ENCODE measurements at regions not wholly inside any gene's neighbourhood (a gene's known extent, or its start where the extent isn't known, plus 50 kb on each side); places are given as distances from the start of the nearest gene placed in this dataset.

GRCh38 chr2:145538661-145539350, 1018.9 kb upstream of the ZEB2 start:
- intact Hi-C loops (cut with micrococcal nuclease; ENCODE audit: unreplicated experiment): no loop called here
- DNase-seq: no peak
- CTCF ChIA-PET: no interaction called here

DNA sequence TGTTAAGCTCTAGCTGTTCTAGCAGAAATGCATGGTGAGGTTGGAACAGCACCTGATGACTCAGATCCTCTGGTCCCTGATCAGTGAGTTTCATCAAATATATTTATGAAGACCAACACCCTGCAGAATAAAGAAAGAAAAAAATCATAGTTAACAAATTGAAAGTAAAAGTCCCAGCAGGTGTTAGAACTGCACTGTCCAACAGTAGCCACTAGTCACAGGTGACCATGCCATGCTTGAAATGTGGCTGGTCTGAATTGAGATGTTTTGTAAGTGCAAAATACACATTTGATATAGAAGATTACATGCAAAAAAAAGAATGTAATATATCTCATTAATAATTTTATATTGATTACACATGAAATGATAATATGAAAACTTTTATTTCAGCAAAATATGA, 1010.7 kb upstream of the ZEB2 start:
- CTCF ChIA-PET: no interaction called here
- BruUV-seq (replicated peaks): no TSS peak
- H3K9me2 ChIP-seq (ENCODE audit: insufficient read depth): no peaks in the 10 kb centered on the region
- no peaks in the 10 kb centered on the region for H3K4me1 ChIP-seq (replicated peaks; ENCODE audit: insufficient read depth)
- intact Hi-C loops (cut with micrococcal nuclease; ENCODE audit: unreplicated experiment): no loop called here
- H4K20me1 ChIP-seq (ENCODE audit: insufficient read depth): no peaks in the 10 kb centered on the region
- H3K27ac ChIP-seq: no peak overlapping the region
- DNase-seq: no peak
- TF ChIP-seq EZH2 (IDR thresholded peaks at IDR 0.05; ENCODE audit: low read depth): no peak
- TF ChIP-seq, protein P1, sequence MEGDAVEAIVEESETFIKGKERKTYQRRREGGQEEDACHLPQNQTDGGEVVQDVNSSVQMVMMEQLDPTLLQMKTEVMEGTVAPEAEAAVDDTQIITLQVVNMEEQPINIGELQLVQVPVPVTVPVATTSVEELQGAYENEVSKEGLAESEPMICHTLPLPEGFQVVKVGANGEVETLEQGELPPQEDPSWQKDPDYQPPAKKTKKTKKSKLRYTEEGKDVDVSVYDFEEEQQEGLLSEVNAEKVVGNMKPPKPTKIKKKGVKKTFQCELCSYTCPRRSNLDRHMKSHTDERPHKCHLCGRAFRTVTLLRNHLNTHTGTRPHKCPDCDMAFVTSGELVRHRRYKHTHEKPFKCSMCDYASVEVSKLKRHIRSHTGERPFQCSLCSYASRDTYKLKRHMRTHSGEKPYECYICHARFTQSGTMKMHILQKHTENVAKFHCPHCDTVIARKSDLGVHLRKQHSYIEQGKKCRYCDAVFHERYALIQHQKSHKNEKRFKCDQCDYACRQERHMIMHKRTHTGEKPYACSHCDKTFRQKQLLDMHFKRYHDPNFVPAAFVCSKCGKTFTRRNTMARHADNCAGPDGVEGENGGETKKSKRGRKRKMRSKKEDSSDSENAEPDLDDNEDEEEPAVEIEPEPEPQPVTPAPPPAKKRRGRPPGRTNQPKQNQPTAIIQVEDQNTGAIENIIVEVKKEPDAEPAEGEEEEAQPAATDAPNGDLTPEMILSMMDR (conservative IDR thresholded peaks at IDR 0.05): no peak
- H3K4me3 ChIP-seq: no peak overlapping the region
- no peaks in the 10 kb centered on the region for H3K79me2 ChIP-seq (ENCODE audit: low read depth)
- H3K36me3 ChIP-seq (ENCODE audit: low read depth): no peaks in the 10 kb centered on the region
- H3K4me2 ChIP-seq: no peak overlapping the region
- no peak overlapping the region for H2AFZ ChIP-seq
- H3F3A ChIP-seq (ENCODE audit: insufficient read depth, low read depth): no peaks in the 10 kb centered on the region
- POLR2A ChIA-PET (ENCODE audit: unreplicated experiment): no interaction called here
- no peaks in the 10 kb centered on the region for H3K27me3 ChIP-seq (ENCODE audit: insufficient read depth, low read depth)
- H3K9me3 ChIP-seq (ENCODE audit: insufficient read depth, low read depth): no peaks in the 10 kb centered on the region

More at GRCh38 chr2:145538661-145539350, 1018.9 kb upstream of the ZEB2 start:
- TF ChIP-seq EZH2 (IDR thresholded peaks at IDR 0.05; ENCODE audit: low read depth): no peak
- TF ChIP-seq, protein P1 (conservative IDR thresholded peaks at IDR 0.05): no peak
- no peaks in the 10 kb centered on the region for H3K27me3 ChIP-seq (ENCODE audit: insufficient read depth, low read depth)
- BruUV-seq (replicated peaks): no TSS peak
- H3K9me2 ChIP-seq (ENCODE audit: insufficient read depth): 0 out of 2 replicates have a peak, but pooled peaks cover 4% of the 10 kb centered on the region
- no peak overlapping the region for H3K4me3 ChIP-seq
- H3K4me1 ChIP-seq (replicated peaks; ENCODE audit: insufficient read depth): no peaks in the 10 kb centered on the region
- H3K36me3 ChIP-seq (ENCODE audit: low read depth): no peaks in the 10 kb centered on the region
- H3K27ac ChIP-seq: no peak overlapping the region
- H3K4me2 ChIP-seq: no peak overlapping the region
- H3K79me2 ChIP-seq (ENCODE audit: low read depth): no peaks in the 10 kb centered on the region
- no peaks in the 10 kb centered on the region for H3K9me3 ChIP-seq (ENCODE audit: insufficient read depth, low read depth)
- H4K20me1 ChIP-seq (ENCODE audit: insufficient read depth): no peaks in the 10 kb centered on the region
- POLR2A ChIA-PET (ENCODE audit: unreplicated experiment): no interaction called here
- no peak overlapping the region for H2AFZ ChIP-seq
- no peaks in the 10 kb centered on the region for H3F3A ChIP-seq (ENCODE audit: insufficient read depth, low read depth)

GRCh38 chr2:145524836-145525235, 1004.9 kb upstream of the ZEB2 start:
- BruUV-seq (replicated peaks): no TSS peak
- Histone ChIP-seq H2AFZ (peak overlapping the region; percentile 63; the same call in 1 of the 2 replicates), H3K36me3 (ENCODE audit: low read depth) (no peaks in the 10 kb centered on the region), H3K4me2 (0 out of 2 replicates have a peak overlapping the region, but pooled peaks have one; percentile 24), H3K4me1 (replicated peaks; ENCODE audit: insufficient read depth) (no peaks in the 10 kb centered on the region), H3K4me3 (no peak overlapping the region), H3K27ac (no peak overlapping the region), H3K79me2 (ENCODE audit: low read depth) (no peaks in the 10 kb centered on the region), H4K20me1 (ENCODE audit: insufficient read depth) (no peaks in the 10 kb centered on the region), H3K9me2 (ENCODE audit: insufficient read depth) (no peaks in the 10 kb centered on the region), H3F3A (ENCODE audit: insufficient read depth, low read depth) (no peaks in the 10 kb centered on the region), H3K27me3 (ENCODE audit: insufficient read depth, low read depth) (no peaks in the 10 kb centered on the region), H3K9me3 (ENCODE audit: insufficient read depth, low read depth) (no peaks in the 10 kb centered on the region)
- no peak for DNase-seq
- ChIA-PET CTCF (no interaction called here), POLR2A (ENCODE audit: unreplicated experiment) (no interaction called here)
- no peak for TF ChIP-seq EZH2 (IDR thresholded peaks at IDR 0.05; ENCODE audit: low read depth)
- TF ChIP-seq, protein P1 (conservative IDR thresholded peaks at IDR 0.05): no peak
- intact Hi-C loops (cut with micrococcal nuclease; ENCODE audit: unreplicated experiment): no loop called here
